ENCODE measurements at regions not wholly inside any gene's neighbourhood (a gene's known extent, or its start where the extent isn't known, plus 50 kb on each side); places are given as distances from the start of the nearest gene placed in this dataset.
"Not testable (repeated sequence)": the region's sequence is repeated elsewhere in the genome, so short reads cannot be mapped to it uniquely, and the experiment has no call there.

GRCh38 chr3:164741869-164742268 lies 336.4 kb downstream of the SI start:
- no peak for DNase-seq

DNA sequence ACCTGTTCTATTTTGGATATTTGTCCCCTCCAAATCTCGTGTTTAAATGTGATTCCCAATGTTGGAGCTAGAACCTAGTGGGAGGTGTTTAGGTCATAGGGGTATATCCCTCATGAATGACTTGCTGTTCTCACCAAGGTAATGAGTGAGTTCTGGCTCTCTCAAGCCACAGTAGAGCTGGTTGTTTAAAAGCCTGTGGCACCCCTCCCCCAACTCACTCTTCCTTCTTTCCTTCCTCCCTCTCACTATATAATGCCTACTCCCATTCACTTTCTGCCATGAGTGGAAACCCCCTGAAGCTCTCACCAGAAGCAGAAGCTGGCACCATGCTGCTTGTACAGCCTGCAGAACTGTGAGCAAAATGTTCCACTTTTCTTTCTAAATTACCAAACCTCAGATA lies 341.1 kb downstream of the SI start:
- peak; percentile 3 for DNase-seq

- DNase-seq = no peak
Measured at GRCh38 chr3:164732166-164732565, 346.1 kb downstream of the SI start.

DNA sequence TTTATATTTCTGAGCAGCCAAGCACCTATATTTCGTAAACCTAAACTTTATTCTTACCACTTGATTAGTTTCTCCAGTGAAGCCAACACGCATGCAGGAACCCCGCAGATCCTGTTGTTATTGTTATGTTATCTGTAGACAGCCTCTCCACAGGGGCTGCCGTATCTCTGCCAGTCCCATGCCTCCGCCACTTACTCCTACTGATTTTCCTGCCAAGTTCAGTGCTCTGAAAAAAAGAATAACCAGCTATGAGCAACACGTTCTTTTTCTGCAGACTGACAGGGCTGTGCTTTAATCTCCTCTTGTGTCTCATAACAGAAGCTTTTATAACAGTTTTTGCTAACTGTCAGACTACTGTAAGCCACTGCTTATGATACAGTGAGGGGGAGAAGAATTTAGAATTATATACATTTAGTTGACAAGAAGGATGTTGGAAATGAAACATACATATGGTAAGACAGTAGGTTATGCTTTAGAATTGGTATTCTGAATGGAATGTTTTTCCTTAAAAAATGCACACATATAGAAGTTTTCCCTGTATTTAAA lies 347.4 kb downstream of the SI start:
- peak; percentile 19 for DNase-seq

DNA sequence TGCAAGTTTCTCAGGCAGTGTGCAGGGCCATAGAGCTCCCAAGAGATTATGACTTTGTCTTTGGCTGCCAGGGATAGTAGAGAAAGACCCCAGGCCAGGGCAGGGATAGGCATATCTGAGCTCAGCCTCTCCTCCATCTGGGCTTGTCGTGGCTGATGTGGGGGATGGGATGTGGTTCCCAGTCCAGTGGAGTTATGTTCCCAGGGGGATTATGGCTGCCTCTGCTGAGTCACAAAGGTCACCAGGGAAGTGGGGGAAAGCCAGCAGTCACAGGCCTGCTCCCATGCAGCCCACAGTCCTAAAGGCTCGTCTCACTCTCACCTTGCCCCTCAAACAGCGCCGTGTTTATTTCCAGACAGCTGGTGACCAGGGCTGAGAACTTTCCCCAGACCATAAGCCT lies 354.9 kb downstream of the SI start:
- DNase-seq = no peak

- not testable (repeated sequence) for DNase-seq
Measured at GRCh38 chr3:164702808-164703207, 375.5 kb downstream of the SI start.

DNA sequence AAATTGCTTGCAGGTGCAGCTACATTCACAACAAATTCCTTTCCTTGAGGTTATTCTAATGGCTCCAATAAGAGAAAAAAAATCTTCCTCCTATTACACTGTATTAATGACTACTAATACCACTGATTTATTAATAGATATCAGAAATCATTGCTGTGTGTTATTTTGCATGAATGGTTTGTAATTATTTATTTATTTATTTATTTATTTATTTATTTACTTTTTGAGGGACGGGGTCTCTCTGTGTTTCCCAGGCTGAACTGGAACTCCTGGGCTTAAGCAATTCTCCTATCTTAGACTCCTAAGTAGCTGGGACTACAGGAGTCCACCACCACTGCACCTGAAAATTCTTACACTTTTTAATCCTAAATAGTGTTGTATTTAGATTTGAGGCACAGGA lies 390.4 kb downstream of the SI start:
- no peak for DNase-seq

DNA sequence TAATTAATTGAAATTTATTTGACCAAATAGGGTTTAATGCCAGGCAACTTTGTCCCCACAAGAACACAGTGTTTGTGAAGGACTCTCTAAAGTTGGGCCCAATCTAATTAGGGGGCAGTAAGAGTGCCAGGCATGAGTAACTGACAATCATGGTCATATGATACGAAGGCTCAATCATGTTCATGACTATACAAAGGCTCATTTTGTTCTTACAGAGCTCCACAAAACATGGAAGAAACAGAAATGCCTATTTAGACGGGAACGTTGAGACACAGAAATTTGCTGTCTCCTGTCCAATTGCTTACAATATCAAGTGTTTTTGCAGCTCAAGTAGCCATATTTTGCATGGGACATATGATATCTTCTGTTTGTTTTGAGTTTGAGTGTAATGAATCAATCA lies 391.1 kb downstream of the SI start:
- DNase-seq = no peak

DNA sequence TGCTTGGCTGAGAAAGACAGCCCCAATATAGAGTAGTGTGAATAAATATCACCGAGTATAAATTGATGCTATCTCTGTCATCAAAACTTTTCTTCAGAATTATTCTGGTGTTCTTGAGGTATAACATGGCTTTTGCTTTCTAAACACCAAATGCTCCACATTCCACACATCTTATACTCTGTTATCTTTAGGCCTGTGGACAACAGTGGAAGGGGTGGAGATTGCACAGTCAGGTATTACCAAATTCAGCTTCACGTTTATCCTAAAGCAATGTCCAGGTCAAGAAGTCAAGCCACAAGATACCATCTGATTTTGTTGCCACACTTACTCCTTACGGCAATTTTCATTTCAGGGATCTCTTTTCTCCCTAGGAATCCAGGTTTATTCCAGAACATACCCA lies 394.8 kb downstream of the SI start:
- no peak for DNase-seq

DNA sequence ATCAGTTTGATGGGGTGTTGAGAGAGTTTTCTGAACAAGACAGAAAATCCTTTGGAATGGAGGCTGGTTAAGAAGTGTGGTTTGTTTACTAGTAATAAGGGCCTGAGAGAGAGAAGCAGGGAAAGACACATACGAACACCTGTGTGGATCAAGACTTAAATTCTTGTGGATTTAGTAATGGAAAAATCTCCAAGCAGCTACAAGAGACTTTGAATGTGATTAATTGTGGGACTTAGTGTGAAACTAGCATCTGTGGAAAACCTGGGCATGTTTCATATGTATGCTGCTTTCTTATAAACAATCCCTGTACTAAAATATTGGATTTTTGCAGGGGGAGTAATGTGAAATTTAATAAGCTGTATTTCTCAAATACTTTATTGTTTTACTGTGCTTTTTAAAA lies 399.1 kb downstream of the SI start:
- DNase-seq = no peak

DNA sequence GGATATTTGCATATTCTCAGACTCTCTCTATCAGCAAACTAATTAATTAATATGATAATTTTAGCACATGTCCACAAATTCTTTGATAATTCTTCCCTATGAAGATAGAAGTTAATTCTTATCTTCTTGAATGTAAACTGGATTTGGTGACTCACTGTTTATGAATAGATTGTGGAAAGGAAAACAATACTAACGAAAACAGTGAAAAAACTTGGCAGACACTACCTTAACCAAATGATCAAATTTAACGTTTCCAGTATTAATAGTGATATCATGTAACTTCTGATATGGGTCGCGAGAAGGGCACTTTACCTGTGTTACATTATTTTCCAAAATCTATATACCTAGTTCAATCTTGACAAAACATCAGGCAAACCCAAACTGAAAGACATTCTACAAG lies 401.0 kb downstream of the SI start:
- no peak for DNase-seq

DNA sequence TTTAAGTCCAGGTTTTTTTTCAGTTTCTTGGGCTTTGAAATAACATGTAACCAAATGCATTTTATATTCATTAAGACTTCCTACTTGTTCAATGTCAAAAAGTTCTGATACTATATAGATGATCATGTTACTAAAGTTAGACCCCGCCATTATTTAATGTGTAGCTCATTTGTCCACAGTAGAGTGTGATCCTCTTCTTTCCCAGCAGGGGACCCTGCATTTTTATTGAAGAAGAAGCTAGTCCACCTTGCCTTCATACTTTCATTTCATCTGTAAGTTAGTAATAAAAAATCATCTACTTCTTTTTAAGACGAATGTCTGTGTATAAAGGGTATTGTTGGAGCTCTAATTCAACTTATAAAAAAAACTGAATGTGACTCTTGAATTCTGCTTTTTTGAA lies 404.6 kb downstream of the SI start:
- DNase-seq = peak; percentile 45

GRCh38 chr3:164658125-164658524 lies 420.2 kb downstream of the SI start:
- DNase-seq = no peak

GRCh38 chr3:164657631-164658030 lies 420.7 kb downstream of the SI start:
- DNase-seq = no peak

- DNase-seq = no peak
Measured at GRCh38 chr3:164655462-164655861, 422.8 kb downstream of the SI start.

- no peak for DNase-seq
Measured at GRCh38 chr3:164641071-164641470, 437.2 kb downstream of the SI start.

DNA sequence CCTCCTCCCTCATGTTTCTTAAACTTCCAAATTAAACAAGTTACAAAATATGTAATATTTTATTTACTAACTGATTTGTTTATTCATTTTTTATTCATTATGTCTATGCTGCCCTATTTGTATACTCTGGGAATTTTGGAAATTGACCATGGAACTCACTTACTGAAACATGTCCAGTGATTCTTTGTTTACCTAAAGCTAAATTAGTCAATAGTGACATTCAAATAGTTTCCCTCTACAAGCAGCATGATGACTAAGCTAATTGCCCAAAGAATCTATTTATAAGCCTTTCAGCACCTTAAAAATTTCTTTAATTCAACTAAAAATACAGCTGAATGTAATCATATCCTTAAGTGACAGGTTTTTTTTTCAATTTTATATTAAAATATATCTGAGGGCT lies 437.7 kb downstream of the SI start:
- no peak for DNase-seq

GRCh38 chr3:164620956-164621355 lies 457.3 kb downstream of the SI start:
- no peak for DNase-seq

DNA sequence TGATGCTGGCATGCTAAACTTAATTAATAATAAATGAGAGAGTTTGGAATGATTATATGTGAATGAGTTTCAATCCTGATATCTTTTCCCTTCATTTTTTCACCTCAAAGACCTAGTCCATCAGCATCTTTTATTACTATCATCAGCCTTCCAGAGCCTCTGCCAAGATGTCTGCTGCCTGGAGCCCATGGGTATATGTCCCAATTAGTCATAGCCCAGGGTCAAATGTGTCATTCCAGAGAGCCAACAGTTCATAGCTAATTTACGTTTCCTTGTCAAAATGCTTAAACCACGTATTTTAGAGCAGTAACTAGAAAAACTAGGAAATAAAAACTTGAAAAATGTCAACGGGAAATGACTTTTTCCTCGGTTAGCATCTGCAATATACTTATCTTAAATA lies 457.9 kb downstream of the SI start:
- no peak for DNase-seq

DNA sequence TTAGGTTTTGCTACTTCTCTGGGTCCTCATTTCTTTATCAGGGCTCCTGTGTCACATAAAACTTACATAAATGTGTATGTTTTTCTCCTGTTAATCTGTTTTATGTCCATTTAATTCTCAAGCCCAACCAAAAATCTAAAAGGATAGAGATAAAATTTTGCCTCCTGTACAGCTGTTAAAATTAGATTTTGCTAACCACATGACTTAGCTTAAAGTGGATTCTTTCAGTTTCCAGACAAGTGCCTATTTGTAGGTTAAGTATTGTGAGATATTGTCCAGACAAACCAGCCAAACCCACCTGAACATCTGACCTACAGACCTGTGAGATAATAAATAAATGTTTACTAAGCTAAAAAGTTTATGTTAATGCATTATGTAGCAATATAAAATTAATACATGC lies 465.5 kb downstream of the SI start:
- DNase-seq = no peak

DNA sequence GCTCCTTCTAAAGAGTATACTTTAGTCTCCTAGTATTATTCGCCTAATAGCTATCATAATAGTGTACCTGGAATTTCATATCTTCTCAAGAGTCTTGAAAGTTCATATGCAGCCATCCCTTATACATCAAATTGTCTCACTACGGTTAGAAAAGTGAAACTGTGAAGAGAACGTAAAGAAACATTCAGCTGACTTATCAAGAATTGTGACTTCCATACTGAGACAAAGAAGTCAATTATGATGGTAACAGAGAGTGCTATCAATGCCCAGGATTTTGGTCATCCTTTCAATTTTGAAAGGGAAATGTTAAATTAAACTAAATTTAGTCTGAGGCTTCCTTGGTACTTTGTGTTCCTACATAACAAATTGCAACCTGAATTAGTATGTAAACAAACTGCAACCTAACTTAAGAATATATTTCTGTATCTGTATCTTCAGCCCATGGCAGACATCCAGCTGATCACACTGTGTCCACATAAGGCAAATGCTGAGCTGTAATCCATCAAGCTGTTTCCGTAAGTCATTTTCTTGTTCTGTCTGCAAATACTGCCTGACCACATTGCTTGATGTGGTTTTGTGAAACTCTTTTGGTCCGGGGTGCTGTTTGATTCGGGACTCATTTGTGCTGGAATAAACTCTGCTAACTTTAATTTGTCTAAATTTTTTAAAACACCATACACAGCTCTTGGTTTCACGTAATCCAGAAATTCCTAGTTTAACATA lies 469.6 kb downstream of the SI start:
- DNase-seq = peak; percentile 38

- DNase-seq = no peak
Measured at GRCh38 chr3:164604687-164605086, 473.6 kb downstream of the SI start.

DNA sequence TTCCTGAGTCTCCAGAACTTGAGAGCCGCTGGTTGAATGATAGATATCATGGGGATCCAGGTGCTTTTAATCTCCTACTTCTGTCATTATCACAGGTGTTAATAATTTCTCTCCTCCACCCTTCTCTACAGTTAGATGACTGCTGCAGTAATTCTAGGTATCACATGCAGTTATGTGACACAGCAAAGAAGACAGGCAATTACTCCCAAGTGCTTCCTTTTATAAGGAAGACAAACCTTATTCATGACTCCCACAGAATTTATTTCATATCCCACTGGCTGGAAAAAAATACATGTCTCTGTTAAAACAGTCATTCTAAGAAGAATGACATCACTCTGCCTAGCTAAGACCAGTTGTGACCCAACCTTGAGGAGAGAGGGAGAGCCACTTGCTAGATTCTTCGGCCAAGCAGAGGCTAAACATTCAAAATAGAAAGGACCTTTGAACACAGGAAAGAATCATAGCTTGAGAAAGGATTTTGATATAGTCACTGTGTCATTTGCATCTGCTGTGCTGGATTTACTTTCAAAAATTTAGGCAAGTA lies 500.6 kb downstream of the SI start:
- DNase-seq = no peak

GRCh38 chr3:164572436-164572835 lies 505.9 kb downstream of the SI start:
- no peak for DNase-seq

DNA sequence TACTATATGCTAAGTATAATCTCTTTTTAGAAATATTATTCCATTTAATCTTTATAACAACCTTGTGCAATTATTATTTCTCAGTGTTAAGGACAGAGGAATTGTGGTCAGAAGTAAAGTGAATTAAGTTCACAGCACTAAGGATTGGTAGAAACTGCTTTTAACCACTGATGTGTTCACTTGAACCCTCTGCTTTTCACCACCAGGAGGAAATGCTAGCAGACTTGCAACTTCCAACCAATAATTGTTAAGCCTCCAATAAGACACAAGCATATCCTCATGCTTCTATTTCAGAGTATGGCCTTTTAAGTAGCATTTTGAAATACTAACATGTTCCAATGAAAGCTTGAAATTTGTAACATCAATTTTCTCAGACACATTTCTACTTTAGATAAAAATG lies 527.4 kb downstream of the SI start:
- DNase-seq = no peak
